ENCODE measurements at regions not wholly inside any gene's neighbourhood (a gene's known extent, or its start where the extent isn't known, plus 50 kb on each side); places are given as distances from the start of the nearest gene placed in this dataset.

DNA sequence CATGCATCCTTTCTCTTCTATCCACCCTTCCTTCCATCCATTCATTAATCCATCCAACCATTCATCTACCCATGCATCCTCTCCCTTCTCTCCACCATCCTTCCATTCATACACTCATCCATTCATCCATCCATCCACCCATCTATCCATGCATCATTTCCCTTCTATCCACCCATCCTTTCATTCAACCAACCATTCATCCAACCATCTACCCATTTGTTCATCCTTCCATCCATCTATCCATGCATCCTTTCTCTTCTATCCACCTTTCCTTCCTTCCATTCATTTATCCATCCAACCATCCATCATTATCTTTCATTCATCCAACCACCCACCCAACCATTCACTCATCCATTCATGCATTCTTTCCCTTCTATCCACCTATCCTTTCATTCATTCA lies 188.4 kb downstream of the NPHP4 start (continued):
- TF ChIP-seq, protein P1, sequence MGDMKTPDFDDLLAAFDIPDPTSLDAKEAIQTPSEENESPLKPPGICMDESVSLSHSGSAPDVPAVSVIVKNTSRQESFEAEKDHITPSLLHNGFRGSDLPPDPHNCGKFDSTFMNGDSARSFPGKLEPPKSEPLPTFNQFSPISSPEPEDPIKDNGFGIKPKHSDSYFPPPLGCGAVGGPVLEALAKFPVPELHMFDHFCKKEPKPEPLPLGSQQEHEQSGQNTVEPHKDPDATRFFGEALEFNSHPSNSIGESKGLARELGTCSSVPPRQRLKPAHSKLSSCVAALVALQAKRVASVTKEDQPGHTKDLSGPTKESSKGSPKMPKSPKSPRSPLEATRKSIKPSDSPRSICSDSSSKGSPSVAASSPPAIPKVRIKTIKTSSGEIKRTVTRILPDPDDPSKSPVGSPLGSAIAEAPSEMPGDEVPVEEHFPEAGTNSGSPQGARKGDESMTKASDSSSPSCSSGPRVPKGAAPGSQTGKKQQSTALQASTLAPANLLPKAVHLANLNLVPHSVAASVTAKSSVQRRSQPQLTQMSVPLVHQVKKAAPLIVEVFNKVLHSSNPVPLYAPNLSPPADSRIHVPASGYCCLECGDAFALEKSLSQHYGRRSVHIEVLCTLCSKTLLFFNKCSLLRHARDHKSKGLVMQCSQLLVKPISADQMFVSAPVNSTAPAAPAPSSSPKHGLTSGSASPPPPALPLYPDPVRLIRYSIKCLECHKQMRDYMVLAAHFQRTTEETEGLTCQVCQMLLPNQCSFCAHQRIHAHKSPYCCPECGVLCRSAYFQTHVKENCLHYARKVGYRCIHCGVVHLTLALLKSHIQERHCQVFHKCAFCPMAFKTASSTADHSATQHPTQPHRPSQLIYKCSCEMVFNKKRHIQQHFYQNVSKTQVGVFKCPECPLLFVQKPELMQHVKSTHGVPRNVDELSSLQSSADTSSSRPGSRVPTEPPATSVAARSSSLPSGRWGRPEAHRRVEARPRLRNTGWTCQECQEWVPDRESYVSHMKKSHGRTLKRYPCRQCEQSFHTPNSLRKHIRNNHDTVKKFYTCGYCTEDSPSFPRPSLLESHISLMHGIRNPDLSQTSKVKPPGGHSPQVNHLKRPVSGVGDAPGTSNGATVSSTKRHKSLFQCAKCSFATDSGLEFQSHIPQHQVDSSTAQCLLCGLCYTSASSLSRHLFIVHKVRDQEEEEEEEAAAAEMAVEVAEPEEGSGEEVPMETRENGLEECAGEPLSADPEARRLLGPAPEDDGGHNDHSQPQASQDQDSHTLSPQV (IDR thresholded peaks at IDR 0.05), result no peak
- TF ChIP-seq, protein P2, sequence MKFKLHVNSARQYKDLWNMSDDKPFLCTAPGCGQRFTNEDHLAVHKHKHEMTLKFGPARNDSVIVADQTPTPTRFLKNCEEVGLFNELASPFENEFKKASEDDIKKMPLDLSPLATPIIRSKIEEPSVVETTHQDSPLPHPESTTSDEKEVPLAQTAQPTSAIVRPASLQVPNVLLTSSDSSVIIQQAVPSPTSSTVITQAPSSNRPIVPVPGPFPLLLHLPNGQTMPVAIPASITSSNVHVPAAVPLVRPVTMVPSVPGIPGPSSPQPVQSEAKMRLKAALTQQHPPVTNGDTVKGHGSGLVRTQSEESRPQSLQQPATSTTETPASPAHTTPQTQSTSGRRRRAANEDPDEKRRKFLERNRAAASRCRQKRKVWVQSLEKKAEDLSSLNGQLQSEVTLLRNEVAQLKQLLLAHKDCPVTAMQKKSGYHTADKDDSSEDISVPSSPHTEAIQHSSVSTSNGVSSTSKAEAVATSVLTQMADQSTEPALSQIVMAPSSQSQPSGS (IDR thresholded peaks at IDR 0.05; ENCODE audit: low read length), result no peak
- TF ChIP-seq MYB (IDR thresholded peaks at IDR 0.05; ENCODE audit: borderline replicate concordance, low read depth, low read length) (no peak), STAT1 (conservative IDR thresholded peaks at IDR 0.05) (no peak), RAD51 (IDR thresholded peaks at IDR 0.05) (no peak), NR2C2 (IDR thresholded peaks at IDR 0.05; ENCODE audit: borderline replicate concordance, control insufficient read depth, insufficient read length, low read depth) (no peak), TCF12 (IDR thresholded peaks at IDR 0.05; ENCODE audit: low read depth, low read length) (no peak), SPI1 (IDR thresholded peaks at IDR 0.05; ENCODE audit: borderline replicate concordance, insufficient read depth, low read depth, low read length) (no peak), HCFC1 (IDR thresholded peaks at IDR 0.05; ENCODE audit: low read length) (no peak)
